ENCODE measurements at regions not wholly inside any gene's neighbourhood (a gene's known extent, or its start where the extent isn't known, plus 50 kb on each side); places are given as distances from the start of the nearest gene placed in this dataset.
"Not testable (repeated sequence)": the region's sequence is repeated elsewhere in the genome, so short reads cannot be mapped to it uniquely, and the experiment has no call there.

DNA sequence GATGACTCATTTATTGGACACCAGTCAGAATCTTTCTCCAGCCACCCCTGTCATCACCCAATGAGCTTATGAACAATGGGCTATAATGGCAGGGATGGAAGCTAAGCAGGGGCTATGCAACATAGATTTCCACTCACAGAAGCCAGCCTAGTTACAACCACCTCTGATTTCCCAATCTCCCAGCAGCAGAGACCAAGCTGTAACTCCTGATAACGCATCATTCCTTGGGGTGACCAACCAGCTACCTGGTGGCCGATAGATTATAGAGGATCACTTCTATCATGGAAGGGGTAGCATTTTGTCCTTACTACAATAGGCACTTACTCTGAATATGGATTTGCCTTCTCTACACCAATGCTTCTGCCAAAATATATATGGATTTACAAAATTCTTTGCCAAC is 302.3 kb upstream of the ATXN7L3B start:
- no peaks in the 10 kb centered on the region for H3K27me3 ChIP-seq (ENCODE audit: low read length)
- H3K4me3 ChIP-seq (ENCODE audit: low read length), result no peak overlapping the region
- no peaks in the 10 kb centered on the region for H3K79me2 ChIP-seq (ENCODE audit: low read length)
- no peak overlapping the region for H2AFZ ChIP-seq (ENCODE audit: low read length)
- DNase-seq, result no peak
- no peak overlapping the region for H3K9ac ChIP-seq (ENCODE audit: low read length)
- H3K27ac ChIP-seq (ENCODE audit: low read length), result no peak overlapping the region
- H3K9me3 ChIP-seq (ENCODE audit: low read length), result no peaks in the 10 kb centered on the region
- H3K4me1 ChIP-seq (ENCODE audit: low read length), result no peaks in the 10 kb centered on the region
- H3K9me2 ChIP-seq (replicated peaks; ENCODE audit: insufficient read depth, low read length), result no peaks in the 10 kb centered on the region; the same call in 1 of the 2 replicates
- H3K36me3 ChIP-seq (ENCODE audit: insufficient read depth, low read length), result no peaks in the 10 kb centered on the region
- no peak overlapping the region for H3K4me2 ChIP-seq (ENCODE audit: low read depth, low read length, poor library complexity, severe bottlenecking)
- no peaks in the 10 kb centered on the region for H4K20me1 ChIP-seq (ENCODE audit: insufficient read depth, low read depth, low read length)

DNA sequence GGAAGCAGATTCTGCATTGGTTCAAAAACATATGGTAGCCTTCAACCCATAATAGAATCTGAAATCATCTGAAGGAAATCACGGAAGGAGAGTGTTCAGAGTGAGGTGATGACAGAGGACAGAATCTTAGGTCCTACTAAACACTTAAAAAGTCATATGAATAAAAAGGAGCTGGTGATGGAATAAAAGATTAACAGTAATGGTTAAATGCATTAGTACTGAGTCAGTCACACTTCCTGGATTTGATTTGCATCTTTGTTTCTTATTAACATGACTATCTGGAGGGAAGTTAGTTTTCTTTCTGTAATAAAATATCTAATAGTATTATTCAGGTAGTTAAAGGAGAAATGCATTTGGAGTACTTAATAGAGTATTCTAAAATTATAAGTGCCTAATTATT is 296.3 kb upstream of the ATXN7L3B start:
- Histone ChIP-seq H3K36me3 (ENCODE audit: insufficient read depth, low read length) (no peaks in the 10 kb centered on the region), H3K4me3 (ENCODE audit: low read length) (no peak overlapping the region), H3K27me3 (ENCODE audit: low read length) (no peaks in the 10 kb centered on the region), H3K27ac (ENCODE audit: low read length) (no peak overlapping the region), H3K4me1 (ENCODE audit: low read length) (no peaks in the 10 kb centered on the region), H3K9ac (ENCODE audit: low read length) (no peak overlapping the region), H3K4me2 (ENCODE audit: low read depth, low read length, poor library complexity, severe bottlenecking) (no peak overlapping the region), H3K9me3 (ENCODE audit: low read length) (no peaks in the 10 kb centered on the region), H2AFZ (ENCODE audit: low read length) (no peak overlapping the region), H4K20me1 (ENCODE audit: insufficient read depth, low read depth, low read length) (no peaks in the 10 kb centered on the region), H3K79me2 (ENCODE audit: low read length) (no peaks in the 10 kb centered on the region), H3K9me2 (replicated peaks; ENCODE audit: insufficient read depth, low read length) (no peaks in the 10 kb centered on the region; the same call in 1 of the 2 replicates)
- no peak for DNase-seq

DNA sequence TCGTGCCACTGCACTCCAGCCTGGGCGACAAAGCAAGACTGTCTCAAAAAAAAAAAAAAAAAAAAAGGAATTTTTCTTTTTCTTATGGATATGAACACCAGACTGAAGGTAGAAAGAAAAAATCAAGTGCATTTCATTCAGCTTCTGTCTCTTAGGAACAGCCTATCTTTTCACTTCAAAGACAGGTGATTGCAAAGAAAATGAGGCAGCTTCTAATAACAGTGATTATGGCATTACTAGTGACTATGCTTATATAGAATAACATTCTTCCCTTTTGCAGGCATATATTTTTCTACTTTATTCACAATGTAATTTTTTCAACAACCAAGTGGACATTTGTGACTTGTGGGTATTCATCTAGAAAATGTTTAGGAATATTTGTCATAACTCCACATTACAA is 295.5 kb upstream of the ATXN7L3B start:
- Histone ChIP-seq H3K9ac (ENCODE audit: low read length) (no peak overlapping the region), H4K20me1 (ENCODE audit: insufficient read depth, low read depth, low read length) (no peaks in the 10 kb centered on the region)

DNA sequence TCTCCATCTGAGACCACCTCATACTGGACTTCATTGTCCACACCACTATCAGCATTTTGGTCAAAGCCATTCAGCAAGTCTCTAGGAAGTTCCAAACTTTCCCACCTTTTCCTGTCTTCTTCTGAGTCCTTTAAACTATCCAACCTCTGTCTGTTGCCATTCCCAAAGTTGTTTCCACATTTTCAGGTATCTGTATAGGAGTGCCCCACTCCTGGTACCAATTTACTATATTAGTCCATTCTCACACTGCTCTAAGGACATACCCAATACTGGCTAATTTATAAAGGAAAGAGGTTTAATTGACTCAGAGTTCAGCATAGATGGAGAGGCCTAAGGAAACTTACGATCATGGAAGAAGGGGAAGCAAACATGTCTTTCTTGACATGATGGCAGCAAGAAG is 292.2 kb upstream of the ATXN7L3B start:
- H3K4me2 ChIP-seq (ENCODE audit: low read depth, low read length, poor library complexity, severe bottlenecking), result no peak overlapping the region
- no peaks in the 10 kb centered on the region for H3K36me3 ChIP-seq (ENCODE audit: insufficient read depth, low read length)
- H3K79me2 ChIP-seq (ENCODE audit: low read length), result no peaks in the 10 kb centered on the region
- H3K9me3 ChIP-seq (ENCODE audit: low read length), result no peaks in the 10 kb centered on the region
- H3K9ac ChIP-seq (ENCODE audit: low read length), result no peak overlapping the region
- no peak overlapping the region for H3K4me3 ChIP-seq (ENCODE audit: low read length)
- no peaks in the 10 kb centered on the region for H3K4me1 ChIP-seq (ENCODE audit: low read length)
- DNase-seq, result no peak
- no peak overlapping the region for H2AFZ ChIP-seq (ENCODE audit: low read length)
- H3K9me2 ChIP-seq (replicated peaks; ENCODE audit: insufficient read depth, low read length), result no peaks in the 10 kb centered on the region
- no peak overlapping the region for H3K27ac ChIP-seq (ENCODE audit: low read length)
- no peaks in the 10 kb centered on the region for H4K20me1 ChIP-seq (ENCODE audit: insufficient read depth, low read depth, low read length)
- H3K27me3 ChIP-seq (ENCODE audit: low read length), result no peaks in the 10 kb centered on the region

More for the DNA sequence above, 295.5 kb upstream of the ATXN7L3B start:
- Histone ChIP-seq H3K79me2 (ENCODE audit: low read length) (no peaks in the 10 kb centered on the region), H3K9me3 (ENCODE audit: low read length) (no peaks in the 10 kb centered on the region), H3K9me2 (replicated peaks; ENCODE audit: insufficient read depth, low read length) (no peaks in the 10 kb centered on the region; the same call in 1 of the 2 replicates), H3K36me3 (ENCODE audit: insufficient read depth, low read length) (no peaks in the 10 kb centered on the region), H2AFZ (ENCODE audit: low read length) (no peak overlapping the region), H3K27me3 (ENCODE audit: low read length) (no peaks in the 10 kb centered on the region), H3K27ac (ENCODE audit: low read length) (no peak overlapping the region), H3K4me1 (ENCODE audit: low read length) (no peaks in the 10 kb centered on the region), H3K4me3 (ENCODE audit: low read length) (no peak overlapping the region), H3K4me2 (ENCODE audit: low read depth, low read length, poor library complexity, severe bottlenecking) (no peak overlapping the region)
- DNase-seq, result no peak

DNA sequence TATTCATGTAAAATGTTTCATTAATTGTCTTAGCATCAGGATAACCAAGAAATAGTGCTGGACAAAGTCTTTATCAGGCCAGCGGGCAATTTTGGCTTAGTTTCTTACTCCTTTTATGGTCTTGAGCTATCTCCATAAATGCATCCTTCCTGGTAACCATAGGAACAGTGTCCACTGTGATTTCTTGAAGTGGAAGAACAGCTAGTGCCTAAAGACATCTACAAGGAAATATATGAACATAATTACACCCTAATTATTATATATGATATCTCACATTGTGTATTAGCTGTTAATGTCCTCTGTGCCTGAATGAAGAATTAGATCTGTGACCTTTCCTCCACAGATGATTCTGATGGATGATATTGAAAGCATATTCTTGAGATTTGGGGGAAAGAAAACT is 286.7 kb upstream of the ATXN7L3B start:
- Histone ChIP-seq H3K4me3 (ENCODE audit: low read length) (no peak overlapping the region), H4K20me1 (ENCODE audit: insufficient read depth, low read depth, low read length) (no peaks in the 10 kb centered on the region), H3K4me1 (ENCODE audit: low read length) (no peaks in the 10 kb centered on the region), H3K27me3 (ENCODE audit: low read length) (no peaks in the 10 kb centered on the region), H3K9me2 (replicated peaks; ENCODE audit: insufficient read depth, low read length) (no peaks in the 10 kb centered on the region; the same call in 1 of the 2 replicates), H3K79me2 (ENCODE audit: low read length) (no peaks in the 10 kb centered on the region), H3K9me3 (ENCODE audit: low read length) (no peaks in the 10 kb centered on the region), H3K36me3 (ENCODE audit: insufficient read depth, low read length) (no peaks in the 10 kb centered on the region), H3K4me2 (ENCODE audit: low read depth, low read length, poor library complexity, severe bottlenecking) (no peak overlapping the region), H3K27ac (ENCODE audit: low read length) (no peak overlapping the region), H3K9ac (ENCODE audit: low read length) (no peak overlapping the region), H2AFZ (ENCODE audit: low read length) (no peak overlapping the region)
- no peak for DNase-seq

DNA sequence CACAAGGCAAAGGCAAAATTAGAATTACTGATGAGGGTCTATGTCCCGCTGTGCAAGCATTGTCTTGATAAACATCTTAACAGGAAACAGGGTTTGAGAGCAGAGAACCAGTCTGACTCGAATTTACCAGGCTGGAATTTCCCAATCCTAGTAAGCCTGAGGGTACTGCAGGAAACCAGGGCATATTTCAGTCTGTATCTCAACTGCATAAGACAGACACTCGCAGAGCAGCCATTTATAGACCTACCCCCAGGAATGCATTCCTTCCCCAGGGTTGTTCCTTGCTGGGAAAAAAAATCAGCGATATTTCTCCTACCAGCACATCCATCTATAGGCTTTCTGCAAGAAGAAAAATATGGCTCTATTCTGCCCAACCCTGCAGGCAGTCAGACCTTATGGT is 283.8 kb upstream of the ATXN7L3B start:
- not testable (repeated sequence) for DNase-seq

DNA sequence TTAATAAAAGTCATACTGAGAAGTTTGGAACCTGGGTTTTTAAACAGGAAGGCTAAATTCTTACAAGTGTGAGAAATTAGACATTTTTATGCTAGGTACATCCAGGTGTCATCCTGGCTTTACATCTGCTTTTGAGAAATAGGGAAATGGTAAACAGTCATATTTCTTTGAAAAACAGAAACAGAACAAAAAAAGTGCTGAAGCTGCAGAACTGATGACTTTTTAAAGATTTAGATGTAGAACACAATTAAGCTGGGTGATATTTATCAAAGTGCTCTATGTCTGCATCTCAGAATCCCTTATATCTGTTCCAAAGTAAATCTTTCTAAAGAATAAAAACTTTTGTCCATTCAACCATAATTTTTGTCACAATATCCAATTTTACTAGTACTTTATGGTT is 282.9 kb upstream of the ATXN7L3B start:
- Histone ChIP-seq H3K27ac (ENCODE audit: low read length) (no peak overlapping the region), H2AFZ (ENCODE audit: low read length) (no peak overlapping the region), H4K20me1 (ENCODE audit: insufficient read depth, low read depth, low read length) (no peaks in the 10 kb centered on the region), H3K4me1 (ENCODE audit: low read length) (no peaks in the 10 kb centered on the region), H3K27me3 (ENCODE audit: low read length) (no peaks in the 10 kb centered on the region), H3K36me3 (ENCODE audit: insufficient read depth, low read length) (no peaks in the 10 kb centered on the region), H3K9me2 (replicated peaks; ENCODE audit: insufficient read depth, low read length) (no peaks in the 10 kb centered on the region; the same call in 1 of the 2 replicates), H3K4me3 (ENCODE audit: low read length) (no peak overlapping the region), H3K9ac (ENCODE audit: low read length) (no peak overlapping the region), H3K79me2 (ENCODE audit: low read length) (no peaks in the 10 kb centered on the region), H3K4me2 (ENCODE audit: low read depth, low read length, poor library complexity, severe bottlenecking) (no peak overlapping the region), H3K9me3 (ENCODE audit: low read length) (no peaks in the 10 kb centered on the region)
- DNase-seq, result no peak

More for the DNA sequence above, 283.8 kb upstream of the ATXN7L3B start:
- H3K9me3 ChIP-seq (ENCODE audit: low read length); H3K9ac ChIP-seq (ENCODE audit: low read length); H3K4me2 ChIP-seq (ENCODE audit: low read depth, low read length, poor library complexity, severe bottlenecking); H2AFZ ChIP-seq (ENCODE audit: low read length); H3K9me2 ChIP-seq (replicated peaks; ENCODE audit: insufficient read depth, low read length); H3K4me1 ChIP-seq (ENCODE audit: low read length); H3K27me3 ChIP-seq (ENCODE audit: low read length); H3K27ac ChIP-seq (ENCODE audit: low read length); H4K20me1 ChIP-seq (ENCODE audit: insufficient read depth, low read depth, low read length); H3K36me3 ChIP-seq (ENCODE audit: insufficient read depth, low read length); H3K79me2 ChIP-seq (ENCODE audit: low read length); H3K4me3 ChIP-seq (ENCODE audit: low read length): not testable (repeated sequence)

DNA sequence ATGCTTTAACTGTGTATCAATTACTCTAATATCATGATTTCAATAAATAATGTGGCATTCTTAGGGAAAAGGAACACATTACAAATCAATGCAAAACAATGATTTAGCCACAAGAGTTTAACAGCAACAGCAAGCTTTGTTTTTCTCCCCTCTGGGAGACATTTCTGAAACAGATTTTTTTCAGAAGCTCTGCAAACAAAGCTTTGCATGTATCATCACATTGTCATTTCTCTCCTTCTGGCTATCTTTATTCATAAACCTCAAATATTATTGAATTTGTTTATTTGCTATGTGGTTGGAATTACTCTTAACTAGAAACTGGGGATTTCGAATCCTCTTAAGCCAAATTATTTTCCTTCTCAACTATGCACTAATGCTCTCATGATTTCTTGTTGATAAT is 278.4 kb upstream of the ATXN7L3B start:
- Histone ChIP-seq H3K9ac (ENCODE audit: low read length) (no peak overlapping the region), H3K9me2 (replicated peaks; ENCODE audit: insufficient read depth, low read length) (no peaks in the 10 kb centered on the region; the same call in 1 of the 2 replicates), H2AFZ (ENCODE audit: low read length) (no peak overlapping the region), H3K27ac (ENCODE audit: low read length) (no peak overlapping the region), H3K4me3 (ENCODE audit: low read length) (no peak overlapping the region), H3K79me2 (ENCODE audit: low read length) (no peaks in the 10 kb centered on the region), H4K20me1 (ENCODE audit: insufficient read depth, low read depth, low read length) (no peaks in the 10 kb centered on the region), H3K9me3 (ENCODE audit: low read length) (no peaks in the 10 kb centered on the region), H3K4me1 (ENCODE audit: low read length) (no peaks in the 10 kb centered on the region), H3K27me3 (ENCODE audit: low read length) (no peaks in the 10 kb centered on the region), H3K4me2 (ENCODE audit: low read depth, low read length, poor library complexity, severe bottlenecking) (no peak overlapping the region), H3K36me3 (ENCODE audit: insufficient read depth, low read length) (no peaks in the 10 kb centered on the region)
- DNase-seq, result no peak

DNA sequence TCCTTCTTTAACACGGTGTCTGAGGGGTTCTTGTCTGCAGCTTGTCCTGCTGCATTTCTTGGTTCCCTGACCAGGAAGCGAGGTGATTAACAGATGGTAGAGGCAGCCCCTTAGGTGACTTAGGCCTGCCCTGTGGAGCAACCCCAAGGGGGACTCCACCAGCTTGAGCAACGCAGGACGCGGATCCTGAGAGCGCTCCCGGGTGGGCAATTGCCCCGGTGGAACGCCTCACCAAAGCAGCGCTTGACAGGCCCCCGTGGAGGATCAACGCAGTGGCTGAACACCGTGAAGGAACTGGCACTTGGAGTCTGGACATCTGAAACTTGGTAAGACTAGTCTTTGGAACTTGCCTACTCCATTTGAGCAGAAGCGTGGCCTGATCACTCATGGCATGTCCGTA is 272.9 kb upstream of the ATXN7L3B start:
- Histone ChIP-seq H3K27ac (ENCODE audit: low read length) (no peak overlapping the region), H3K9me2 (replicated peaks; ENCODE audit: insufficient read depth, low read length) (no peaks in the 10 kb centered on the region)
- DNase-seq, result no peak

More for the DNA sequence above, 272.9 kb upstream of the ATXN7L3B start:
- Histone ChIP-seq H3K4me2 (ENCODE audit: low read depth, low read length, poor library complexity, severe bottlenecking) (no peak overlapping the region), H3K9ac (ENCODE audit: low read length) (no peak overlapping the region), H3K36me3 (ENCODE audit: insufficient read depth, low read length) (no peaks in the 10 kb centered on the region), H2AFZ (ENCODE audit: low read length) (no peak overlapping the region), H3K27me3 (ENCODE audit: low read length) (no peaks in the 10 kb centered on the region), H3K9me3 (ENCODE audit: low read length) (no peaks in the 10 kb centered on the region), H3K4me3 (ENCODE audit: low read length) (no peak overlapping the region), H4K20me1 (ENCODE audit: insufficient read depth, low read depth, low read length) (no peaks in the 10 kb centered on the region), H3K4me1 (ENCODE audit: low read length) (no peaks in the 10 kb centered on the region), H3K79me2 (ENCODE audit: low read length) (no peaks in the 10 kb centered on the region)
